HUES6 (cell line): ENCODE measurements at regions not wholly inside any gene's neighbourhood (a gene's known extent, or its start where the extent isn't known, plus 50 kb on each side); places are given as distances from the start of the nearest gene placed in this dataset.

Source experiments
- H3K27ac ChIP-seq: 2 replicates; pipeline ENCODE4 v1.7.0; 2013; ENCODE audit warnings: low read depth, mild to moderate bottlenecking, low read length, inconsistent platforms
- H3K27me3 ChIP-seq: 2 replicates; pipeline ENCODE4 v1.6.1; 2013; ENCODE audit warnings: low read length; ENCODE audit not compliant: control insufficient read depth, insufficient read depth
- H3K36me3 ChIP-seq: 2 replicates; pipeline ENCODE4 v1.6.1; 2013; ENCODE audit warnings: low read length; ENCODE audit not compliant: control insufficient read depth, insufficient read depth
- H3K4me1 ChIP-seq: 2 replicates; pipeline ENCODE4 v1.6.1; 2013; ENCODE audit warnings: low read length; ENCODE audit not compliant: control insufficient read depth, insufficient read depth
- H3K4me3 ChIP-seq: 2 replicates; pipeline ENCODE4 v1.5.1; 2013; ENCODE audit warnings: low read depth, low read length
- H3K9ac ChIP-seq: one replicate; pipeline ENCODE4 v1.6.1; 2013; ENCODE audit warnings: mild to moderate bottlenecking, low read length
- H3K9me3 ChIP-seq: 2 replicates; pipeline ENCODE4 v1.6.1; 2013; ENCODE audit warnings: low read depth, low read length; ENCODE audit not compliant: control insufficient read depth, insufficient read depth

GRCh38 chr10:42981358-42982236 lies 95.3 kb upstream of the RET start:
- H3K27ac ChIP-seq = no peak overlapping the region
- H3K27me3 ChIP-seq = no peaks in the 10 kb centered on the region
- no peaks in the 10 kb centered on the region for H3K36me3 ChIP-seq

GRCh38 chr10:42982891-42983506 lies 93.9 kb upstream of the RET start:
- no peaks in the 10 kb centered on the region for H3K9me3 ChIP-seq
- H3K9ac ChIP-seq = no peak overlapping the region
- peaks cover 9% of the 10 kb centered on the region; the same call in 1 of the 2 replicates for H3K4me1 ChIP-seq
- no peaks in the 10 kb centered on the region for H3K36me3 ChIP-seq
- H3K27ac ChIP-seq = no peak overlapping the region
- H3K27me3 ChIP-seq = no peaks in the 10 kb centered on the region
- no peak overlapping the region for H3K4me3 ChIP-seq

More at GRCh38 chr10:42981358-42982236, 95.3 kb upstream of the RET start:
- no peak overlapping the region for H3K4me3 ChIP-seq
- H3K9ac ChIP-seq = no peak overlapping the region
- peaks cover 9% of the 10 kb centered on the region; the same call in 1 of the 2 replicates for H3K4me1 ChIP-seq
- no peaks in the 10 kb centered on the region for H3K9me3 ChIP-seq

- Histone ChIP-seq H3K4me3 (no peak overlapping the region), H3K27me3 (no peaks in the 10 kb centered on the region), H3K36me3 (no peaks in the 10 kb centered on the region), H3K27ac (no peak overlapping the region), H3K9ac (no peak overlapping the region), H3K9me3 (no peaks in the 10 kb centered on the region), H3K4me1 (peaks cover 8% of the 10 kb centered on the region; the same call in 1 of the 2 replicates)
Measured at GRCh38 chr10:42983591-42983990, 93.3 kb upstream of the RET start.

- no peaks in the 10 kb centered on the region for H3K36me3 ChIP-seq
- no peak overlapping the region for H3K9ac ChIP-seq
- H3K4me3 ChIP-seq = no peak overlapping the region
- no peaks in the 10 kb centered on the region for H3K9me3 ChIP-seq
- H3K27ac ChIP-seq = no peak overlapping the region
- no peaks in the 10 kb centered on the region for H3K27me3 ChIP-seq
- peaks cover 3% of the 10 kb centered on the region; the same call in 1 of the 2 replicates for H3K4me1 ChIP-seq
Measured at GRCh38 chr10:42984035-42984610, 92.7 kb upstream of the RET start.

- Histone ChIP-seq H3K27ac (no peak overlapping the region), H3K4me3 (no peak overlapping the region), H3K4me1 (no peaks in the 10 kb centered on the region), H3K9ac (no peak overlapping the region), H3K27me3 (no peaks in the 10 kb centered on the region), H3K36me3 (no peaks in the 10 kb centered on the region), H3K9me3 (no peaks in the 10 kb centered on the region)
Measured at GRCh38 chr10:42984761-42985325, 92.0 kb upstream of the RET start.

GRCh38 chr10:42985436-42986316 lies 91.2 kb upstream of the RET start:
- Histone ChIP-seq H3K27me3 (no peaks in the 10 kb centered on the region), H3K36me3 (no peaks in the 10 kb centered on the region), H3K4me3 (no peak overlapping the region), H3K27ac (no peak overlapping the region), H3K4me1 (no peaks in the 10 kb centered on the region), H3K9me3 (no peaks in the 10 kb centered on the region), H3K9ac (no peak overlapping the region)

- Histone ChIP-seq H3K4me1 (no peaks in the 10 kb centered on the region), H3K27me3 (no peaks in the 10 kb centered on the region), H3K36me3 (no peaks in the 10 kb centered on the region), H3K9me3 (no peaks in the 10 kb centered on the region), H3K27ac (no peak overlapping the region), H3K9ac (no peak overlapping the region), H3K4me3 (no peak overlapping the region)
Measured at GRCh38 chr10:42986633-42987032, 90.2 kb upstream of the RET start.

- Histone ChIP-seq H3K9ac (no peak overlapping the region), H3K4me1 (no peaks in the 10 kb centered on the region), H3K36me3 (no peaks in the 10 kb centered on the region), H3K27ac (no peak overlapping the region), H3K27me3 (no peaks in the 10 kb centered on the region), H3K9me3 (no peaks in the 10 kb centered on the region), H3K4me3 (no peak overlapping the region)
Measured at GRCh38 chr10:42987121-42987541, 89.7 kb upstream of the RET start.

- Histone ChIP-seq H3K4me3 (no peak overlapping the region), H3K36me3 (no peaks in the 10 kb centered on the region), H3K9me3 (no peaks in the 10 kb centered on the region), H3K9ac (no peak overlapping the region), H3K27ac (no peak overlapping the region), H3K27me3 (no peaks in the 10 kb centered on the region), H3K4me1 (no peaks in the 10 kb centered on the region)
Measured at GRCh38 chr10:42987575-42987974, 89.3 kb upstream of the RET start.

GRCh38 chr10:42988069-42988468 lies 88.8 kb upstream of the RET start:
- no peaks in the 10 kb centered on the region for H3K27me3 ChIP-seq
- no peaks in the 10 kb centered on the region for H3K9me3 ChIP-seq
- H3K36me3 ChIP-seq = no peaks in the 10 kb centered on the region
- H3K4me3 ChIP-seq = no peak overlapping the region
- H3K9ac ChIP-seq = no peak overlapping the region
- H3K27ac ChIP-seq = no peak overlapping the region
- no peaks in the 10 kb centered on the region for H3K4me1 ChIP-seq
